OCI-LY7 (cell line): ENCODE measurements at regions not wholly inside any gene's neighbourhood (a gene's known extent, or its start where the extent isn't known, plus 50 kb on each side); places are given as distances from the start of the nearest gene placed in this dataset.

Source experiments
- BruUV-seq: library from RNA; stranded (reverse); fragments of 400-500 nt; replicated peaks from 2 replicates; lab custom pipeline; 2021; lab: Mats Ljungman, UMichigan
- CTCF ChIA-PET: fragments of 300-600 bp; sonication (Branson Sonifier 250); formaldehyde crosslinking; loops from one replicate; lab custom pipeline; 2022; ENCODE audit warnings: antibody characterized with exemption; ENCODE audit not compliant: unreplicated experiment; lab: Charles Lee
- POLR2A ChIA-PET: fragments of 300-600 bp; sonication (Branson Sonifier 250); formaldehyde crosslinking; loops from one replicate; lab custom pipeline; 2022; ENCODE audit warnings: antibody characterized with exemption; lab: Charles Lee
- DNase-seq: peaks from one replicate; pipeline ENCODE4 v3.0.0-alpha.2; 2015; ENCODE audit warnings: low spot score
- H2AFZ ChIP-seq: fragments of 200-600 bp; sonication (generic), shearing (Covaris generic); 2 replicates; pipeline ENCODE4 v1.6.1; 2014; ENCODE audit warnings: mild to moderate bottlenecking, antibody characterized with exemption, low read length, moderate library complexity
- H3K27ac ChIP-seq: fragments of 200-600 bp; sonication (generic); 2 replicates; pipeline ENCODE4 v1.5.1; 2014; ENCODE audit warnings: mixed run types, low read depth, mild to moderate bottlenecking, moderate library complexity, low read length, inconsistent platforms; ENCODE audit not compliant: poor library complexity, severe bottlenecking
- H3K36me3 ChIP-seq: fragments of 200-600 bp; sonication (generic); 2 replicates; pipeline ENCODE4 v1.6.1; 2014; ENCODE audit warnings: mild to moderate bottlenecking, antibody characterized with exemption, low read length, moderate library complexity, mixed read lengths; ENCODE audit not compliant: insufficient read depth
- H3K4me1 ChIP-seq: fragments of 200-600 bp; sonication (generic); 2 replicates; pipeline ENCODE4 v1.5.1; 2014; ENCODE audit warnings: mild to moderate bottlenecking, low read length; ENCODE audit not compliant: insufficient read depth, poor library complexity, severe bottlenecking
- H3K4me2 ChIP-seq: fragments of 200-600 bp; sonication (generic); 2 replicates; pipeline ENCODE4 v1.6.1; 2014; ENCODE audit warnings: mild to moderate bottlenecking, low read length
- H3K4me3 ChIP-seq: fragments of 200-600 bp; sonication (generic); 2 replicates; pipeline ENCODE4 v1.5.1; 2014; ENCODE audit warnings: mild to moderate bottlenecking, low read depth, low read length; ENCODE audit not compliant: poor library complexity, severe bottlenecking
- H3K79me2 ChIP-seq: fragments of 200-600 bp; sonication (generic); 2 replicates; pipeline ENCODE4 v1.6.1; 2016; ENCODE audit warnings: low read depth, mild to moderate bottlenecking, low read length, moderate library complexity, mixed read lengths; ENCODE audit not compliant: insufficient read depth
- H3K9me2 ChIP-seq: fragments of 200-600 bp; sonication (generic); 2 replicates; pipeline ENCODE4 v1.6.1; 2016; ENCODE audit warnings: mild to moderate bottlenecking, low read length, mixed read lengths; ENCODE audit not compliant: insufficient read depth
- H3K9me3 ChIP-seq: fragments of 200-600 bp; sonication (generic); 2 replicates; pipeline ENCODE4 v1.6.1; 2014; ENCODE audit warnings: mild to moderate bottlenecking, mixed run types, low read length, mixed read lengths
- H4K20me1 ChIP-seq: fragments of 200-600 bp; sonication (generic); 2 replicates; pipeline ENCODE4 v1.6.1; 2014; ENCODE audit warnings: mild to moderate bottlenecking, antibody characterized with exemption, low read length, moderate library complexity, mixed read lengths; ENCODE audit not compliant: insufficient read depth
- EZH2phosphoT487 ChIP-seq: fragments of 200-600 bp; sonication (generic); IDR thresholded peaks from 2 replicates; pipeline ENCODE4 v1.6.1; 2018; ENCODE audit warnings: low read depth, borderline replicate concordance, mild to moderate bottlenecking, mixed run types, antibody characterized with exemption, low read length, moderate library complexity, mixed read lengths
- intact Hi-C: fragments of 100-400 bp; cut with micrococcal nuclease; formaldehyde crosslinking; loops from one replicate; pipeline ENCODE4 v1.10.0; 2022; ENCODE audit not compliant: unreplicated experiment
- TF ChIP-seq, protein P1 (sequence below): fragments of 200-600 bp; sonication (generic); conservative IDR thresholded peaks from 2 replicates; pipeline ENCODE4 v1.5.1; 2014; ENCODE audit warnings: mild to moderate bottlenecking, antibody characterized with exemption, low read length, moderate library complexity, mixed read lengths

DNA sequence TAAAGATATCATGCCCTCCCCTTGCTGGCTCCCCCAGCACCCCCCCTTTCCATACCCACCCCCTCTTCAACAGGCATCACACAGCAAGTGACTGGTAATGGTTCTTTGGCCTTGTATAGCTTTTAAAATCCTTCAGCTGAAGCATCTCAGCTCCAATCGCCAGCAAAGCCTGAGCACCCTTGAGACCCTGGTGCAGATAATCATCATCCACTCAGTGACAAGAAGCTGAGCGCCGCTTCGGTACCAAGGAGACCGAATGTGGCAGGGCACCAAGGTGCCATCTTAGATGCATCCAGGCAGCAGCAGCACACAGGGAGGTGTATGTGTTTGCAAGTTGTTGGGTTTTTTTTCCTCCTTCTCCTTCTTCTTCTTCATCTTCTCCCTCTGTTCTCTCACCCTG lies 232.7 kb downstream of the BCL11A start:
- Histone ChIP-seq H3K9me2 (no peaks in the 10 kb centered on the region), H3K4me2 (peak overlapping the region; percentile 79; the same call in 1 of the 2 replicates), H3K9me3 (peaks cover 2% of the 10 kb centered on the region; the same call in 1 of the 2 replicates), H3K27ac (no peak overlapping the region), H3K4me1 (peaks cover 57% of the 10 kb centered on the region), H3K4me3 (no peak overlapping the region), H3K79me2 (no peaks in the 10 kb centered on the region), H4K20me1 (no peaks in the 10 kb centered on the region), H2AFZ (peak overlapping the region; percentile 84; the same call in 1 of the 2 replicates), H3K36me3 (no peaks in the 10 kb centered on the region)
- DNase-seq, result no peak
- BruUV-seq, result no TSS peak
- intact Hi-C loops, result no loop called here
- TF ChIP-seq, protein P1, sequence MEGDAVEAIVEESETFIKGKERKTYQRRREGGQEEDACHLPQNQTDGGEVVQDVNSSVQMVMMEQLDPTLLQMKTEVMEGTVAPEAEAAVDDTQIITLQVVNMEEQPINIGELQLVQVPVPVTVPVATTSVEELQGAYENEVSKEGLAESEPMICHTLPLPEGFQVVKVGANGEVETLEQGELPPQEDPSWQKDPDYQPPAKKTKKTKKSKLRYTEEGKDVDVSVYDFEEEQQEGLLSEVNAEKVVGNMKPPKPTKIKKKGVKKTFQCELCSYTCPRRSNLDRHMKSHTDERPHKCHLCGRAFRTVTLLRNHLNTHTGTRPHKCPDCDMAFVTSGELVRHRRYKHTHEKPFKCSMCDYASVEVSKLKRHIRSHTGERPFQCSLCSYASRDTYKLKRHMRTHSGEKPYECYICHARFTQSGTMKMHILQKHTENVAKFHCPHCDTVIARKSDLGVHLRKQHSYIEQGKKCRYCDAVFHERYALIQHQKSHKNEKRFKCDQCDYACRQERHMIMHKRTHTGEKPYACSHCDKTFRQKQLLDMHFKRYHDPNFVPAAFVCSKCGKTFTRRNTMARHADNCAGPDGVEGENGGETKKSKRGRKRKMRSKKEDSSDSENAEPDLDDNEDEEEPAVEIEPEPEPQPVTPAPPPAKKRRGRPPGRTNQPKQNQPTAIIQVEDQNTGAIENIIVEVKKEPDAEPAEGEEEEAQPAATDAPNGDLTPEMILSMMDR, result no peak
- no peak for TF ChIP-seq EZH2phosphoT487
- ChIA-PET CTCF (interaction anchor here (0.6 kb wide), 1 partner anchor 49 kb away, joined by 3 read pairs; no protein-coding TSS in a partner anchor), POLR2A (interaction anchor here (0.6 to 5.4 kb wide), 8 partner anchors 10 to 126 kb away, joined by 3 to 80 read pairs (median 8); no protein-coding TSS in a partner anchor)

DNA sequence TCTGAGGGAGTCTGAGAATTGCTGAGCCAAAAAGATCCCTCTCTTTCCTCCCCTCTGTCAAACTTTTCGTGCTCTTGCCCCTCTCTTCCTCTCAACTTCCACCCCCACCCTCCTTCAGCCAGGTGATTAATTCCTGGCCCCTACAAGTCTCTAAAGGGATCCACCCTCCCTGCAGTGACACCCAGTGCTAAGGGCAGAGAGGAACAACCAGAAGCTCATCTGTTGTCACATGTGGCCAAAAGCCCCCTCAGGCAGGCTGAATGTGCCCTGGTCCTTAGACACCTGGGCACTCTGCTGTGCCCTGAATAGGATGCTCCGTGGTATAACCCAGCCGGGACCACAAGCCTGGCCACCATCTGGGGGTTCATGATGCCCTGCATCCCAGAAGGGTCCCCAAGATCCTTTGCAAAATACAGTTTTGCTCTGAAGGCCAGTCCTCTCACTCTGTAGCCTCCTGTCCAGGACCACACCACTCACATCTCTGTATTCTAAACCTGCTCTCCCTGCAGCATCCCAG lies 234.4 kb downstream of the BCL11A start:
- peaks cover 74% of the 10 kb centered on the region for H3K4me1 ChIP-seq
- H3K79me2 ChIP-seq, result no peaks in the 10 kb centered on the region
- BruUV-seq, result no TSS peak
- intact Hi-C loops, result loop anchor here (1.0 to 10.0 kb wide), 3 partner anchors 33 to 434 kb away; no protein-coding TSS in a partner anchor
- H3K9me2 ChIP-seq, result no peaks in the 10 kb centered on the region
- peak overlapping the region; percentile 47 for H3K4me3 ChIP-seq
- CTCF ChIA-PET, result interaction anchor here (0.7 to 1.3 kb wide), 5 partner anchors 15 to 260 kb away, joined by 3 to 11 read pairs (median 7); no protein-coding TSS in a partner anchor
- no peaks in the 10 kb centered on the region for H3K36me3 ChIP-seq
- H3K27ac ChIP-seq, result peak overlapping the region; percentile 92
- peak overlapping the region; percentile 84 for H2AFZ ChIP-seq
- TF ChIP-seq EZH2phosphoT487, result no peak
- TF ChIP-seq, protein P1, result peak; percentile 13; the same call in 1 of the 2 replicates
- no peaks in the 10 kb centered on the region for H4K20me1 ChIP-seq
- peak overlapping the region; percentile 79 for H3K4me2 ChIP-seq
- no peaks in the 10 kb centered on the region for H3K9me3 ChIP-seq
- DNase-seq, result peak; percentile 75
- POLR2A ChIA-PET, result interaction anchor here (0.6 to 5.4 kb wide), 19 partner anchors 11 to 227 kb away, joined by 3 to 80 read pairs (median 5); no protein-coding TSS in a partner anchor
